H9 (cell line): ENCODE measurements at regions not wholly inside any gene's neighbourhood (a gene's known extent, or its start where the extent isn't known, plus 50 kb on each side); places are given as distances from the start of the nearest gene placed in this dataset.

ENCODE experiments used
- DNase-seq: peaks from one replicate; pipeline ENCODE4 v3.0.0-alpha.2; 2017
- H2AFZ ChIP-seq: one replicate; pipeline ENCODE4 v1.6.1; 2013; ENCODE audit warnings: mild to moderate bottlenecking, low read length, control low read depth, moderate library complexity
- H2AK5ac ChIP-seq: 2 replicates; pipeline ENCODE4 v1.6.1; 2013; ENCODE audit warnings: low read length, control low read depth, mixed read lengths; ENCODE audit not compliant: insufficient read length
- H2BK120ac ChIP-seq: one replicate; pipeline ENCODE4 v1.6.1; 2013; ENCODE audit warnings: low read depth, mild to moderate bottlenecking, low read length, control low read depth, inconsistent platforms; ENCODE audit not compliant: poor library complexity, severe bottlenecking
- H2BK12ac ChIP-seq: 2 replicates; pipeline ENCODE4 v1.6.1; 2013; ENCODE audit warnings: low read length, control low read depth, mixed read lengths, low read depth; ENCODE audit not compliant: insufficient read length
- H2BK15ac ChIP-seq: 2 replicates; pipeline ENCODE4 v1.6.1; 2013; ENCODE audit warnings: low read depth, low read length, control low read depth
- H2BK20ac ChIP-seq: one replicate; pipeline ENCODE4 v1.6.1; 2013; ENCODE audit warnings: low read depth, mild to moderate bottlenecking, low read length, control low read depth, inconsistent platforms; ENCODE audit not compliant: poor library complexity, severe bottlenecking
- H2BK5ac ChIP-seq: 2 replicates; pipeline ENCODE4 v1.6.1; 2013; ENCODE audit warnings: low read length, control low read depth, mixed read lengths; ENCODE audit not compliant: insufficient read length
- H3K14ac ChIP-seq: 2 replicates; pipeline ENCODE4 v1.6.1; 2013; ENCODE audit warnings: low read length, control low read depth; ENCODE audit not compliant: insufficient read depth
- H3K18ac ChIP-seq: 2 replicates; pipeline ENCODE4 v1.6.1; 2013; ENCODE audit warnings: low read depth, mild to moderate bottlenecking, mixed read lengths, low read length, control low read depth; ENCODE audit not compliant: insufficient read length
- H3K23ac ChIP-seq: 2 replicates; pipeline ENCODE4 v1.6.1; 2013; ENCODE audit warnings: low read length, control low read depth, mixed read lengths, low read depth; ENCODE audit not compliant: insufficient read length
- H3K23me2 ChIP-seq: 2 replicates; pipeline ENCODE4 v1.6.1; 2013; ENCODE audit warnings: low read depth, mild to moderate bottlenecking, mixed read lengths, low read length, control low read depth; ENCODE audit not compliant: insufficient read length, poor library complexity, severe bottlenecking
- H3K27ac ChIP-seq: 2 replicates; pipeline ENCODE4 v1.5.1; 2013; ENCODE audit warnings: low read length, control low read depth, mixed read lengths, low read depth; ENCODE audit not compliant: insufficient read length
- H3K27me3 ChIP-seq: 2 replicates; pipeline ENCODE4 v1.6.1; 2013; ENCODE audit warnings: low read length, control low read depth, inconsistent platforms; ENCODE audit not compliant: insufficient read depth
- H3K4ac ChIP-seq: 2 replicates; pipeline ENCODE4 v1.6.1; 2013; ENCODE audit warnings: low read depth, mild to moderate bottlenecking, control low read depth, inconsistent platforms, low read length, moderate library complexity
- H3K4me1 ChIP-seq: 2 replicates; pipeline ENCODE4 v1.6.1; 2013; ENCODE audit warnings: low read length, control low read depth, inconsistent platforms; ENCODE audit not compliant: insufficient read depth
- H3K4me2 ChIP-seq: 2 replicates; pipeline ENCODE4 v1.6.1; 2013; ENCODE audit warnings: low read length, control low read depth, mixed read lengths; ENCODE audit not compliant: insufficient read length, insufficient read depth
- H3K56ac ChIP-seq: 2 replicates; pipeline ENCODE4 v1.6.1; 2013; ENCODE audit warnings: low read depth, mild to moderate bottlenecking, mixed read lengths, low read length, control low read depth; ENCODE audit not compliant: insufficient read length
- H3K79me1 ChIP-seq: 2 replicates; pipeline ENCODE4 v1.6.1; 2013; ENCODE audit warnings: low read depth, mild to moderate bottlenecking, moderate library complexity, low read length, control low read depth, inconsistent platforms; ENCODE audit not compliant: insufficient read depth, poor library complexity, severe bottlenecking
- H3K79me2 ChIP-seq: 2 replicates; pipeline ENCODE4 v1.6.1; 2013; ENCODE audit warnings: low read length, control low read depth, inconsistent platforms; ENCODE audit not compliant: insufficient read depth
- H3K9ac ChIP-seq: 2 replicates; pipeline ENCODE4 v1.6.1; 2013; ENCODE audit warnings: low read length, control low read depth, mixed read lengths; ENCODE audit not compliant: insufficient read length; ENCODE audit errors: extremely low read depth
- H3K9me3 ChIP-seq: one replicate; pipeline ENCODE4 v1.6.1; 2013; ENCODE audit warnings: low read depth, low read length, inconsistent platforms; ENCODE audit not compliant: control insufficient read depth
- H3T11ph ChIP-seq: one replicate; pipeline ENCODE4 v1.6.1; 2013; ENCODE audit warnings: mild to moderate bottlenecking, low read length, control low read depth, inconsistent platforms
- H4K20me1 ChIP-seq: one replicate; pipeline ENCODE4 v1.6.1; 2013; ENCODE audit not compliant: control insufficient read depth, insufficient read length, insufficient read depth
- H4K5ac ChIP-seq: 2 replicates; pipeline ENCODE4 v1.6.1; 2013; ENCODE audit warnings: low read depth, mild to moderate bottlenecking, mixed read lengths, low read length, control low read depth; ENCODE audit not compliant: insufficient read length
- H4K8ac ChIP-seq: replicated peaks from 2 replicates; pipeline ENCODE4 v1.6.1; 2013; ENCODE audit warnings: low read length, control low read depth, mixed read lengths, low read depth; ENCODE audit not compliant: insufficient read length
- H4K91ac ChIP-seq: 2 replicates; pipeline ENCODE4 v1.6.1; 2013; ENCODE audit warnings: low read depth, mild to moderate bottlenecking, moderate library complexity, mixed read lengths, low read length, control low read depth; ENCODE audit not compliant: insufficient read length
- H3K27ac Mint-ChIP-seq, 3 experiments: 2 replicates in 2 of 3; 3 replicates in 1 of 3; pipeline ENCODE4 v1.8.0; 2020 to 2021; ENCODE audit warnings: mixed read lengths in 3 of 3, mild to moderate bottlenecking in 1 of 3, moderate library complexity in 1 of 3
- H3K27me3 Mint-ChIP-seq: 2 replicates; pipeline ENCODE4 v1.8.0; 2021; ENCODE audit warnings: low read depth, mild to moderate bottlenecking, moderate library complexity, mixed read lengths
- H3K36me3 Mint-ChIP-seq, 3 experiments: 2 replicates in 2 of 3; 3 replicates in 1 of 3; pipeline ENCODE4 v1.8.0; 2020 to 2021; ENCODE audit warnings: low read depth in 3 of 3, mixed read lengths in 3 of 3; ENCODE audit not compliant: insufficient read depth in 1 of 3
- H3K4me1 Mint-ChIP-seq, 2 experiments: 2 replicates each; pipeline ENCODE4 v1.8.0; 2020; ENCODE audit warnings: mixed read lengths in 2 of 2
- H3K4me3 Mint-ChIP-seq, 2 experiments: 2 replicates in 1 of 2; 3 replicates in 1 of 2; pipeline ENCODE4 v1.8.0; 2020 to 2021; ENCODE audit warnings: mild to moderate bottlenecking in 2 of 2, mixed read lengths in 2 of 2, moderate library complexity in 1 of 2
- H3K9me3 Mint-ChIP-seq, 2 experiments: 2 replicates in 1 of 2; 3 replicates in 1 of 2; pipeline ENCODE4 v1.8.0; 2020; ENCODE audit warnings: mild to moderate bottlenecking in 2 of 2, mixed read lengths in 2 of 2, moderate library complexity in 1 of 2
- CTCF ChIP-seq: fragments of 200-600 bp; sonication (generic); conservative IDR thresholded peaks from 3 replicates; pipeline ENCODE4 v1.8.0; 2021; ENCODE audit warnings: antibody characterized with exemption, mild to moderate bottlenecking
- WGBS: extraction: QIAGEN DNeasy Blood & Tissue Kit; methylation state at CpG from one replicate; pipeline ENCODE4 v1.1.7; 2013; ENCODE audit warnings: missing lambda C conversion rate, low lambda C conversion rate, mixed read lengths; ENCODE audit not compliant: insufficient read length; ENCODE audit errors: extremely low coverage; 5-methylcytosine and 5-hydroxymethylcytosine counted together

DNA sequence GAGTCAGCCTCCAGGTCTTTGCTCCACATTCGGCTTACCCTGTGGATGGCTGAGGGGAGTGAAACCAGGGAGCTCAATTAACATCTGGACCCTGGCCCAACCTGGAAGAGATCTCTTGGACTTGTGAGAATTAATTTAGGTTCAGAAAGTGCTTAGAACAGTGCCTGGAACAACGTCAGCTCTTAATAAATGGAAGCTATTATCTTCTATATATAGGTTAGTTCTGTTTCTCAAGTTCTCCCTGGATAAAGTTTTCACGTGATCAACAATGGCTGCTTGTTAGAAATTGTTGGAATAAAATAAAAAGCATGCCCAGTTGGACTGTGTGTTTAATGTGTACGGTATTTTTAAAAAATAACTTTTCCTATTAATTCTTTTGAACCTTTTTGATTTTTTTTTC, 80.8 kb downstream of the TRIML1 start:
- Histone ChIP-seq H3K18ac (no peak overlapping the region), H3K4me1 (peaks cover 2% of the 10 kb centered on the region; the same call in 1 of the 2 replicates), H3K79me2 (no peaks in the 10 kb centered on the region), H3K27ac (no peak overlapping the region), H2BK120ac (no peak overlapping the region), H4K91ac (no peak overlapping the region), H3K23me2 (no peaks in the 10 kb centered on the region), H3K14ac (no peak overlapping the region), H2BK20ac (no peak overlapping the region), H3K4me2 (no peak overlapping the region), H2AK5ac (no peak overlapping the region), H3K27me3 (no peaks in the 10 kb centered on the region), H2BK15ac (no peak overlapping the region), H3K79me1 (no peaks in the 10 kb centered on the region), H2BK12ac (no peak overlapping the region), H3K4ac (no peak overlapping the region), H2BK5ac (no peak overlapping the region), H4K5ac (no peak overlapping the region), H4K20me1 (no peaks in the 10 kb centered on the region), H3K56ac (no peak overlapping the region), H2AFZ (no peak overlapping the region), H4K8ac (no peak overlapping the region), H3K9me3 (no peaks in the 10 kb centered on the region), H3T11ph (no peak overlapping the region), H3K9ac (no peak overlapping the region), H3K23ac (no peak overlapping the region)
- H3K36me3 Mint-ChIP-seq, result peaks cover 0 to 6% (median 2%) of the 10 kb centered on the region in 3 experiments; a peak in 2 of 7 replicates
- no peak for TF ChIP-seq CTCF
- no peaks in the 10 kb centered on the region; a peak in 1 of 5 replicates for H3K9me3 Mint-ChIP-seq
- DNase-seq, result no peak
- no peak overlapping the region for H3K27ac Mint-ChIP-seq
- WGBS, result no CpG with 5 or more reads among the region's 4 CpGs
- no peak overlapping the region for H3K4me3 Mint-ChIP-seq
- peaks cover 2% of the 10 kb centered on the region; the same call in 1 of the 2 replicates for H3K27me3 Mint-ChIP-seq
- peaks cover 6% of the 10 kb centered on the region in 2 experiments; a peak in 3 of 4 replicates for H3K4me1 Mint-ChIP-seq
